ENCODE measurements at regions not wholly inside any gene's neighbourhood (a gene's known extent, or its start where the extent isn't known, plus 50 kb on each side); places are given as distances from the start of the nearest gene placed in this dataset.

GRCh38 chr4:152094970-152095700 lies 334.3 kb upstream of the GATB start:
- TF ChIP-seq EZH2 (IDR thresholded peaks at IDR 0.05; ENCODE audit: borderline replicate concordance) (no peak), EZH2phosphoT487 (IDR thresholded peaks at IDR 0.05; ENCODE audit: low read depth, severe bottlenecking, unreplicated experiment) (no peak)
- TF ChIP-seq, protein P1, sequence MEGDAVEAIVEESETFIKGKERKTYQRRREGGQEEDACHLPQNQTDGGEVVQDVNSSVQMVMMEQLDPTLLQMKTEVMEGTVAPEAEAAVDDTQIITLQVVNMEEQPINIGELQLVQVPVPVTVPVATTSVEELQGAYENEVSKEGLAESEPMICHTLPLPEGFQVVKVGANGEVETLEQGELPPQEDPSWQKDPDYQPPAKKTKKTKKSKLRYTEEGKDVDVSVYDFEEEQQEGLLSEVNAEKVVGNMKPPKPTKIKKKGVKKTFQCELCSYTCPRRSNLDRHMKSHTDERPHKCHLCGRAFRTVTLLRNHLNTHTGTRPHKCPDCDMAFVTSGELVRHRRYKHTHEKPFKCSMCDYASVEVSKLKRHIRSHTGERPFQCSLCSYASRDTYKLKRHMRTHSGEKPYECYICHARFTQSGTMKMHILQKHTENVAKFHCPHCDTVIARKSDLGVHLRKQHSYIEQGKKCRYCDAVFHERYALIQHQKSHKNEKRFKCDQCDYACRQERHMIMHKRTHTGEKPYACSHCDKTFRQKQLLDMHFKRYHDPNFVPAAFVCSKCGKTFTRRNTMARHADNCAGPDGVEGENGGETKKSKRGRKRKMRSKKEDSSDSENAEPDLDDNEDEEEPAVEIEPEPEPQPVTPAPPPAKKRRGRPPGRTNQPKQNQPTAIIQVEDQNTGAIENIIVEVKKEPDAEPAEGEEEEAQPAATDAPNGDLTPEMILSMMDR (IDR thresholded peaks at IDR 0.05; ENCODE audit: poor library complexity), result no peak

Data from hepatocyte (in vitro differentiated cells).